ENCODE measurements at regions not wholly inside any gene's neighbourhood (a gene's known extent, or its start where the extent isn't known, plus 50 kb on each side); places are given as distances from the start of the nearest gene placed in this dataset.

DNA sequence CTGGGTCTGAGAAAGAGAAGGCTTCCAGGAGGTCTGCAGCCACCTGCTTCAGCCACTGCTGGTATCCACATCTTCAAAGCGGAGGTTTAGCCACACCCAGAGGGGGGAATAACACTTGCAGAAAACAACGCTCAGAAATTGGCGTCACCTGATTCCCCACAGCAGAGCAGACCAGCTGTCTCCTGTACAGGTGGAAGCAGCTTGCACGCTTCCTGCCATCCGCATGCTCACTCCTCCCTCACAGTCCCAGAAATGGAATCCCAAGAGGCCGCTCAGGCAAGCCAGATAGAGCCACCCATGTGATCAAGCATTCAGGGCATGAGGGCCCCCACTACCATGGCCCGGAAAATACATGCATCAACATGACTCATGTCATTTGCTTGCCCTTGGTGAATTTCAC, 112.2 kb upstream of the DIO3 start:
- no peak for DNase-seq (ENCODE audit: low read depth, low spot score)
- BruUV-seq (replicated peaks): no TSS peak
- TF ChIP-seq MAX (IDR thresholded peaks at IDR 0.05; ENCODE audit: insufficient read depth, insufficient read length) (no peak), POLR2AphosphoS5 (IDR thresholded peaks at IDR 0.05; ENCODE audit: insufficient read depth, low read depth, low read length) (no peak), JUN (IDR thresholded peaks at IDR 0.05; ENCODE audit: borderline replicate concordance, insufficient read depth, insufficient read length, low read depth) (no peak), EZH2 (IDR thresholded peaks at IDR 0.05; ENCODE audit: borderline replicate concordance, low read depth, low read length, severe bottlenecking) (no peak), GATA2 (IDR thresholded peaks at IDR 0.05; ENCODE audit: insufficient read depth, insufficient read length, low read depth, low read length) (no peak), FOS (IDR thresholded peaks at IDR 0.05; ENCODE audit: borderline replicate concordance, insufficient read depth, low read length) (no peak)
- TF ChIP-seq, protein P1, sequence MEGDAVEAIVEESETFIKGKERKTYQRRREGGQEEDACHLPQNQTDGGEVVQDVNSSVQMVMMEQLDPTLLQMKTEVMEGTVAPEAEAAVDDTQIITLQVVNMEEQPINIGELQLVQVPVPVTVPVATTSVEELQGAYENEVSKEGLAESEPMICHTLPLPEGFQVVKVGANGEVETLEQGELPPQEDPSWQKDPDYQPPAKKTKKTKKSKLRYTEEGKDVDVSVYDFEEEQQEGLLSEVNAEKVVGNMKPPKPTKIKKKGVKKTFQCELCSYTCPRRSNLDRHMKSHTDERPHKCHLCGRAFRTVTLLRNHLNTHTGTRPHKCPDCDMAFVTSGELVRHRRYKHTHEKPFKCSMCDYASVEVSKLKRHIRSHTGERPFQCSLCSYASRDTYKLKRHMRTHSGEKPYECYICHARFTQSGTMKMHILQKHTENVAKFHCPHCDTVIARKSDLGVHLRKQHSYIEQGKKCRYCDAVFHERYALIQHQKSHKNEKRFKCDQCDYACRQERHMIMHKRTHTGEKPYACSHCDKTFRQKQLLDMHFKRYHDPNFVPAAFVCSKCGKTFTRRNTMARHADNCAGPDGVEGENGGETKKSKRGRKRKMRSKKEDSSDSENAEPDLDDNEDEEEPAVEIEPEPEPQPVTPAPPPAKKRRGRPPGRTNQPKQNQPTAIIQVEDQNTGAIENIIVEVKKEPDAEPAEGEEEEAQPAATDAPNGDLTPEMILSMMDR (IDR thresholded peaks at IDR 0.05; ENCODE audit: extremely low read depth in 1 of 2, insufficient read depth in 1 of 2, low read depth in 1 of 2, low read length in 2 of 2): no peak

More for the DNA sequence above, 112.2 kb upstream of the DIO3 start:
- Histone ChIP-seq H2AFZ (ENCODE audit: low read depth, low read length) (no peak overlapping the region), H3K27me3 (ENCODE audit: control insufficient read depth in 2 of 2, insufficient read depth in 2 of 2, low read length in 2 of 2) (no peaks in the 10 kb centered on the region), H3K79me2 (ENCODE audit: control insufficient read depth, insufficient read depth, low read length) (no peaks in the 10 kb centered on the region), H3K9ac (replicated peaks; ENCODE audit: extremely low read depth, insufficient read depth, low read length) (no peak overlapping the region), H3K9me3 (replicated peaks; ENCODE audit: control insufficient read depth, insufficient read depth, low read length) (no peaks in the 10 kb centered on the region), H3K36me3 (ENCODE audit: control insufficient read depth in 2 of 2, extremely low read depth in 1 of 2, insufficient read depth in 2 of 2, low read length in 2 of 2) (no peaks in the 10 kb centered on the region), H3K27ac (ENCODE audit: insufficient read depth, low read depth, low read length) (no peak overlapping the region), H3K9me1 (replicated peaks; ENCODE audit: control insufficient read depth, extremely low read depth, insufficient read depth, low read length) (no peaks in the 10 kb centered on the region), H3K4me2 (ENCODE audit: insufficient read depth, low read length) (no peak overlapping the region), H3K4me1 (ENCODE audit: control insufficient read depth, extremely low read depth, insufficient read depth, low read length) (no peaks in the 10 kb centered on the region), H3K4me3 (replicated peaks in 1 of 3; ENCODE audit: insufficient read depth in 1 of 3, low read depth in 1 of 3, low read length in 3 of 3) (no peak overlapping the region), H4K20me1 (replicated peaks; ENCODE audit: control insufficient read depth, extremely low read depth, insufficient read depth, low read length) (no peaks in the 10 kb centered on the region)
- intact Hi-C loops (cut with micrococcal nuclease) (no loop called here), dilution Hi-C loops (cut with MboI; ENCODE audit: extremely low pct_ligation_motif_present, low sequenced_read_pairs) (no loop called here)
- no peak for FAIRE-seq
- CTCF ChIA-PET: no interaction called here
- POLR2A ChIA-PET: no interaction called here

Measured in endothelial cell of umbilical vein (primary cell).